ENCODE measurements at regions not wholly inside any gene's neighbourhood (a gene's known extent, or its start where the extent isn't known, plus 50 kb on each side); places are given as distances from the start of the nearest gene placed in this dataset.
A peak's percentile ranks its signal among the peaks of the same experiment; 100 is the strongest.

DNA sequence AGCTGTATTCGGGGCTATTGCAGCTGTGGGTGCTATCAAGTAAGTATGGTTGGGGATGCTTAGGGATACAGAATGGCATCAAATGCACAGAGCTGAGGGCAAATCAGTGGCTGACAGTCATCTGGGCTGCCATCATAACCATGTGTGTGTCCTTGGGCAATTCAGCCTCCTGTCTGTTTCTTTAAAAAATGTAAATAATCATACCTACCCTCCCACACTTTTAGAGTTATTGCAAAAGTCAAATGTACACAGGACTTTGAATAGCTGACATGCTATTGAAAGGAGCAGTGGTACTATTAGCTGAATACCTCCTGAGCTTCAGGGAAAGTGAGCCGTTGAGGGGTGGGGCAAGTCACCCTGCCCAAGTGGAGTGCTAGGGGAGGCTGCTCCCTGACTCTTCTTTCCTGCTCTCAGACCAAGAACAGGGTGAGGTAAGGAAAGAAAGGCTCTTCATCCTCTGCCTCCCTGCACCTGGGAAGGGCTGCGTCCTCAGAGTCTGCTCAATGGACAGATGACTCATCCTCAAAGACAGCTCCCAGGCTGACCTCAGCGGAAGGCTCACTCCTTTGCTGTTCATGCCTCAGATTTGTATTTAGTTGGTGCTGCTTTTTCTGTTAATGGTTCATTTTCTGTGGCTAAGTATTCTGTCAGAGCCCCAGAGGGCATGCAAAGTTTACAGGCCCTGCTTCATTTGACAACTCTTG, 54.9 kb upstream of the BZW1 start:
- CTCF ChIA-PET, result interaction anchor here (0.8 to 1.6 kb wide), 6 partner anchors 9 to 68 kb away, joined by 3 to 9 read pairs (median 5); no protein-coding TSS in a partner anchor
- no peaks in the 10 kb centered on the region for H3K9me3 ChIP-seq (replicated peaks; ENCODE audit: control insufficient read depth, insufficient read depth, low read length)
- BruUV-seq (replicated peaks), result no TSS peak
- no peak overlapping the region for H3K9ac ChIP-seq (replicated peaks; ENCODE audit: extremely low read depth, insufficient read depth, low read length)
- peak; percentile 28 for DNase-seq (ENCODE audit: low read depth, low spot score)
- H4K20me1 ChIP-seq (replicated peaks; ENCODE audit: control insufficient read depth, extremely low read depth, insufficient read depth, low read length), result no peaks in the 10 kb centered on the region
- intact Hi-C loops (cut with micrococcal nuclease), result no loop called here
- peaks cover 32% of the 10 kb centered on the region for H3K4me1 ChIP-seq (ENCODE audit: control insufficient read depth, extremely low read depth, insufficient read depth, low read length)
- H2AFZ ChIP-seq (ENCODE audit: low read depth, low read length), result no peak overlapping the region
- peak; percentile 71 for FAIRE-seq
- H3K27me3 ChIP-seq (ENCODE audit: control insufficient read depth in 2 of 2, insufficient read depth in 2 of 2, low read length in 2 of 2), result no peaks in the 10 kb centered on the region
- no peaks in the 10 kb centered on the region for H3K9me1 ChIP-seq (replicated peaks; ENCODE audit: control insufficient read depth, extremely low read depth, insufficient read depth, low read length)
- H3K36me3 ChIP-seq (ENCODE audit: control insufficient read depth in 2 of 2, extremely low read depth in 1 of 2, insufficient read depth in 2 of 2, low read length in 2 of 2), result no peaks in the 10 kb centered on the region
- TF ChIP-seq POLR2AphosphoS5 (IDR thresholded peaks at IDR 0.05; ENCODE audit: insufficient read depth, low read depth, low read length), result no peak
- TF ChIP-seq GATA2 (IDR thresholded peaks at IDR 0.05; ENCODE audit: insufficient read depth, insufficient read length, low read depth, low read length), result no peak
- TF ChIP-seq EZH2 (IDR thresholded peaks at IDR 0.05; ENCODE audit: borderline replicate concordance, low read depth, low read length, severe bottlenecking), result no peak
- peak; percentile 52 for TF ChIP-seq JUN (IDR thresholded peaks at IDR 0.05; ENCODE audit: borderline replicate concordance, insufficient read depth, insufficient read length, low read depth)
- TF ChIP-seq MYC (IDR thresholded peaks at IDR 0.05; ENCODE audit: low read depth, low read length), result no peak
- peak; percentile 73 for TF ChIP-seq FOS (IDR thresholded peaks at IDR 0.05; ENCODE audit: borderline replicate concordance, insufficient read depth, low read length)
- H3K4me2 ChIP-seq (ENCODE audit: insufficient read depth, low read length), result no peak overlapping the region
- POLR2A ChIA-PET, result interaction anchor here (1.3 kb wide), 1 partner anchor 9 kb away, joined by 4 read pairs; no protein-coding TSS in a partner anchor
- no peaks in the 10 kb centered on the region for H3K79me2 ChIP-seq (ENCODE audit: control insufficient read depth, insufficient read depth, low read length)
- H3K27ac ChIP-seq (ENCODE audit: insufficient read depth, low read depth, low read length), result no peak overlapping the region
- no peak overlapping the region for H3K4me3 ChIP-seq (replicated peaks in 1 of 3; ENCODE audit: insufficient read depth in 1 of 3, low read depth in 1 of 3, low read length in 3 of 3)
- dilution Hi-C loops (cut with MboI; ENCODE audit: extremely low pct_ligation_motif_present, low sequenced_read_pairs), result no loop called here

DNA sequence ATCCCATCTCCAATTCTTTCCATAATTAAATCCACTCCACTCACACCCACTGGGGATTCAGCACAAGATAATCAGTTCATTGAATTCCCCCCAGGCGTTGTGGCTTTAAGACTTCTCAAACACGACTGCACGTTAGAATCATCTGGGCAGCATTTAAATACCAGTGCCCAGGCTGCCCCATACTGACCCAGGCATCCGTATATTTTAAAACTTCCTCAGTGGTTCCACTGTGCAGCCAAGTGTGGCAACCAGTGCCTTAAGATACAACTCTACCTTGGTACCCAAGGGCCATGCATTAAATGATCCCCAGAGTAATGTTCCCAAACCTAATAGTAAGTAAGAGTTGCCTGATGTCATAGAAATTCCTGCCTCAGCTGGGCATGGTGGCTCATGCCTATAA, 54.3 kb upstream of the BZW1 start:
- H3K36me3 ChIP-seq (ENCODE audit: control insufficient read depth in 2 of 2, extremely low read depth in 1 of 2, insufficient read depth in 2 of 2, low read length in 2 of 2), result no peaks in the 10 kb centered on the region
- no peak overlapping the region for H3K27ac ChIP-seq (ENCODE audit: insufficient read depth, low read depth, low read length)
- TF ChIP-seq MYC (IDR thresholded peaks at IDR 0.05; ENCODE audit: low read depth, low read length) (no peak), POLR2A (IDR thresholded peaks at IDR 0.05; ENCODE audit: low read depth, low read length) (no peak), EZH2 (IDR thresholded peaks at IDR 0.05; ENCODE audit: borderline replicate concordance, low read depth, low read length, severe bottlenecking) (no peak), FOS (IDR thresholded peaks at IDR 0.05; ENCODE audit: borderline replicate concordance, insufficient read depth, low read length) (no peak), JUN (IDR thresholded peaks at IDR 0.05; ENCODE audit: borderline replicate concordance, insufficient read depth, insufficient read length, low read depth) (no peak), POLR2AphosphoS5 (IDR thresholded peaks at IDR 0.05; ENCODE audit: insufficient read depth, low read depth, low read length) (no peak), GATA2 (IDR thresholded peaks at IDR 0.05; ENCODE audit: insufficient read depth, insufficient read length, low read depth, low read length) (no peak)
- TF ChIP-seq, protein P1, sequence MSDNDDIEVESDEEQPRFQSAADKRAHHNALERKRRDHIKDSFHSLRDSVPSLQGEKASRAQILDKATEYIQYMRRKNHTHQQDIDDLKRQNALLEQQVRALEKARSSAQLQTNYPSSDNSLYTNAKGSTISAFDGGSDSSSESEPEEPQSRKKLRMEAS (IDR thresholded peaks at IDR 0.05; ENCODE audit: insufficient read depth, insufficient read length), result no peak
- TF ChIP-seq, protein P2, sequence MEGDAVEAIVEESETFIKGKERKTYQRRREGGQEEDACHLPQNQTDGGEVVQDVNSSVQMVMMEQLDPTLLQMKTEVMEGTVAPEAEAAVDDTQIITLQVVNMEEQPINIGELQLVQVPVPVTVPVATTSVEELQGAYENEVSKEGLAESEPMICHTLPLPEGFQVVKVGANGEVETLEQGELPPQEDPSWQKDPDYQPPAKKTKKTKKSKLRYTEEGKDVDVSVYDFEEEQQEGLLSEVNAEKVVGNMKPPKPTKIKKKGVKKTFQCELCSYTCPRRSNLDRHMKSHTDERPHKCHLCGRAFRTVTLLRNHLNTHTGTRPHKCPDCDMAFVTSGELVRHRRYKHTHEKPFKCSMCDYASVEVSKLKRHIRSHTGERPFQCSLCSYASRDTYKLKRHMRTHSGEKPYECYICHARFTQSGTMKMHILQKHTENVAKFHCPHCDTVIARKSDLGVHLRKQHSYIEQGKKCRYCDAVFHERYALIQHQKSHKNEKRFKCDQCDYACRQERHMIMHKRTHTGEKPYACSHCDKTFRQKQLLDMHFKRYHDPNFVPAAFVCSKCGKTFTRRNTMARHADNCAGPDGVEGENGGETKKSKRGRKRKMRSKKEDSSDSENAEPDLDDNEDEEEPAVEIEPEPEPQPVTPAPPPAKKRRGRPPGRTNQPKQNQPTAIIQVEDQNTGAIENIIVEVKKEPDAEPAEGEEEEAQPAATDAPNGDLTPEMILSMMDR (IDR thresholded peaks at IDR 0.05; ENCODE audit: extremely low read depth in 1 of 2, insufficient read depth in 1 of 2, low read depth in 1 of 2, low read length in 2 of 2), result no peak
- no peak overlapping the region for H3K9ac ChIP-seq (replicated peaks; ENCODE audit: extremely low read depth, insufficient read depth, low read length)
- CTCF ChIA-PET, result interaction anchor here (1.1 to 1.6 kb wide), 4 partner anchors 8 to 44 kb away, joined by 3 to 9 read pairs (median 7); no protein-coding TSS in a partner anchor
- no peak overlapping the region for H3K4me2 ChIP-seq (ENCODE audit: insufficient read depth, low read length)
- intact Hi-C loops (cut with micrococcal nuclease) (no loop called here), dilution Hi-C loops (cut with MboI; ENCODE audit: extremely low pct_ligation_motif_present, low sequenced_read_pairs) (no loop called here)
- DNase-seq (ENCODE audit: low read depth, low spot score) (no peak), FAIRE-seq (no peak)
- H4K20me1 ChIP-seq (replicated peaks; ENCODE audit: control insufficient read depth, extremely low read depth, insufficient read depth, low read length), result no peaks in the 10 kb centered on the region
- POLR2A ChIA-PET, result interaction anchor here (1.3 kb wide), 1 partner anchor 8 kb away, joined by 4 read pairs; no protein-coding TSS in a partner anchor
- H3K27me3 ChIP-seq (ENCODE audit: control insufficient read depth in 2 of 2, insufficient read depth in 2 of 2, low read length in 2 of 2), result no peaks in the 10 kb centered on the region
- H3K9me1 ChIP-seq (replicated peaks; ENCODE audit: control insufficient read depth, extremely low read depth, insufficient read depth, low read length), result no peaks in the 10 kb centered on the region
- H3K9me3 ChIP-seq (replicated peaks; ENCODE audit: control insufficient read depth, insufficient read depth, low read length), result no peaks in the 10 kb centered on the region
- H2AFZ ChIP-seq (ENCODE audit: low read depth, low read length), result no peak overlapping the region
- BruUV-seq (replicated peaks), result no TSS peak
- H3K4me3 ChIP-seq (replicated peaks in 1 of 3; ENCODE audit: insufficient read depth in 1 of 3, low read depth in 1 of 3, low read length in 3 of 3), result no peak overlapping the region
- peaks cover 33% of the 10 kb centered on the region for H3K4me1 ChIP-seq (ENCODE audit: control insufficient read depth, extremely low read depth, insufficient read depth, low read length)
- no peaks in the 10 kb centered on the region for H3K79me2 ChIP-seq (ENCODE audit: control insufficient read depth, insufficient read depth, low read length)

Data from endothelial cell of umbilical vein (primary cell).